ENCODE measurements at regions not wholly inside any gene's neighbourhood (a gene's known extent, or its start where the extent isn't known, plus 50 kb on each side); places are given as distances from the start of the nearest gene placed in this dataset.
A peak's percentile ranks its signal among the peaks of the same experiment; 100 is the strongest.

- TF ChIP-seq EZH2 (IDR thresholded peaks at IDR 0.05; ENCODE audit: insufficient read depth, low read length), result no peak
- TF ChIP-seq, protein P1, sequence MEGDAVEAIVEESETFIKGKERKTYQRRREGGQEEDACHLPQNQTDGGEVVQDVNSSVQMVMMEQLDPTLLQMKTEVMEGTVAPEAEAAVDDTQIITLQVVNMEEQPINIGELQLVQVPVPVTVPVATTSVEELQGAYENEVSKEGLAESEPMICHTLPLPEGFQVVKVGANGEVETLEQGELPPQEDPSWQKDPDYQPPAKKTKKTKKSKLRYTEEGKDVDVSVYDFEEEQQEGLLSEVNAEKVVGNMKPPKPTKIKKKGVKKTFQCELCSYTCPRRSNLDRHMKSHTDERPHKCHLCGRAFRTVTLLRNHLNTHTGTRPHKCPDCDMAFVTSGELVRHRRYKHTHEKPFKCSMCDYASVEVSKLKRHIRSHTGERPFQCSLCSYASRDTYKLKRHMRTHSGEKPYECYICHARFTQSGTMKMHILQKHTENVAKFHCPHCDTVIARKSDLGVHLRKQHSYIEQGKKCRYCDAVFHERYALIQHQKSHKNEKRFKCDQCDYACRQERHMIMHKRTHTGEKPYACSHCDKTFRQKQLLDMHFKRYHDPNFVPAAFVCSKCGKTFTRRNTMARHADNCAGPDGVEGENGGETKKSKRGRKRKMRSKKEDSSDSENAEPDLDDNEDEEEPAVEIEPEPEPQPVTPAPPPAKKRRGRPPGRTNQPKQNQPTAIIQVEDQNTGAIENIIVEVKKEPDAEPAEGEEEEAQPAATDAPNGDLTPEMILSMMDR (IDR thresholded peaks at IDR 0.05; ENCODE audit: insufficient read depth, low read depth, low read length), result no peak
- FAIRE-seq, result no peak
- no peak overlapping the region for H2AFZ ChIP-seq (ENCODE audit: low read depth, low read length)
- H3K27me3 Mint-ChIP-seq (ENCODE audit: low read depth, unreplicated experiment), result no peaks in the 10 kb centered on the region
- H3K4me1 ChIP-seq (ENCODE audit: insufficient read depth, low read length), result peaks cover 2% of the 10 kb centered on the region
- no peaks in the 10 kb centered on the region for H3K36me3 ChIP-seq (ENCODE audit: insufficient read depth, low read length)
- no peaks in the 10 kb centered on the region for H4K20me1 ChIP-seq (ENCODE audit: insufficient read depth, low read length)
- no peaks in the 10 kb centered on the region for H3K36me3 Mint-ChIP-seq (ENCODE audit: low read depth, unreplicated experiment)
- H3K9me3 ChIP-seq (ENCODE audit: insufficient read depth, low read depth, low read length), result no peaks in the 10 kb centered on the region
- no peaks in the 10 kb centered on the region for H3K27me3 ChIP-seq (ENCODE audit: insufficient read depth, low read length)
- H3K9me3 Mint-ChIP-seq (ENCODE audit: unreplicated experiment), result peaks cover 3% of the 10 kb centered on the region
- H3K79me2 ChIP-seq (ENCODE audit: insufficient read depth, low read length), result no peaks in the 10 kb centered on the region
- no peak overlapping the region for H3K9ac ChIP-seq (ENCODE audit: low read length)
- DNase-seq (ENCODE audit: low read depth), result peak; percentile 27
- H3K27ac ChIP-seq (ENCODE audit: low read depth, low read length), result no peak overlapping the region
- H3K27ac Mint-ChIP-seq (ENCODE audit: unreplicated experiment), result no peak overlapping the region
- H3K4me2 ChIP-seq (ENCODE audit: low read length), result peak overlapping the region; percentile 35
- peaks cover 2% of the 10 kb centered on the region for H3K4me1 Mint-ChIP-seq (ENCODE audit: low read depth, unreplicated experiment)
- H3K4me3 Mint-ChIP-seq (ENCODE audit: unreplicated experiment), result no peak overlapping the region
- H3K4me3 ChIP-seq (ENCODE audit: insufficient read depth, low read depth, low read length), result no peak overlapping the region
Observed at GRCh38 chr5:89473196-89473595, 590.2 kb upstream of the MEF2C start.

DNA sequence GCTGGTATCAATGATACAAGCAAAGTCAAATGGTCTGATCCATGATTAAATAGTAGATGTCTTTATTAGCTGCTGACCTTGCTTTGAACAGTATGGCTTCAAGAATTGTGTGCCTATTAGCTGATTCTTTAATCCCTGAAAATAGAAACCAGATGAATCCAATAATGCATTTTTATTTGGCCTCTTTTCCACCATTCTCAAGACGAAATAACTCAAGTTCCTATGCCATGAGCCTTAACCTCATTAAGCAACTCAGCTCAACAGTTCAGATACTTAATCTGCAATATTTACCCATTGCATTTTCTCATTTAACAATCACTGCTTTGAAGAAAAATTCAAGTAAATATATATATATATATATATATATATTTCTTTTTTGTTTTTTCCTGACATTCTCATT, 588.6 kb upstream of the MEF2C start:
- TF ChIP-seq, protein P1 (IDR thresholded peaks at IDR 0.05; ENCODE audit: insufficient read depth, low read depth, low read length), result no peak
- no peak for TF ChIP-seq EZH2 (IDR thresholded peaks at IDR 0.05; ENCODE audit: insufficient read depth, low read length)
- H3K36me3 ChIP-seq (ENCODE audit: insufficient read depth, low read length), result no peaks in the 10 kb centered on the region
- Mint-ChIP-seq H3K36me3 (ENCODE audit: low read depth, unreplicated experiment) (no peaks in the 10 kb centered on the region), H3K27ac (ENCODE audit: unreplicated experiment) (no peak overlapping the region), H3K4me1 (ENCODE audit: low read depth, unreplicated experiment) (peaks cover 2% of the 10 kb centered on the region), H3K27me3 (ENCODE audit: low read depth, unreplicated experiment) (no peaks in the 10 kb centered on the region), H3K4me3 (ENCODE audit: unreplicated experiment) (no peak overlapping the region), H3K9me3 (ENCODE audit: unreplicated experiment) (no peaks in the 10 kb centered on the region)
- H3K9ac ChIP-seq (ENCODE audit: low read length), result no peak overlapping the region
- FAIRE-seq (no peak), DNase-seq (ENCODE audit: low read depth) (peak; percentile 26)
- H4K20me1 ChIP-seq (ENCODE audit: insufficient read depth, low read length), result no peaks in the 10 kb centered on the region
- H3K4me2 ChIP-seq (ENCODE audit: low read length), result no peak overlapping the region
- peaks cover 2% of the 10 kb centered on the region for H3K4me1 ChIP-seq (ENCODE audit: insufficient read depth, low read length)
- H3K27ac ChIP-seq (ENCODE audit: low read depth, low read length), result no peak overlapping the region
- H2AFZ ChIP-seq (ENCODE audit: low read depth, low read length), result no peak overlapping the region
- H3K4me3 ChIP-seq (ENCODE audit: insufficient read depth, low read depth, low read length), result no peak overlapping the region
- no peaks in the 10 kb centered on the region for H3K27me3 ChIP-seq (ENCODE audit: insufficient read depth, low read length)
- no peaks in the 10 kb centered on the region for H3K79me2 ChIP-seq (ENCODE audit: insufficient read depth, low read length)
- H3K9me3 ChIP-seq (ENCODE audit: insufficient read depth, low read depth, low read length), result no peaks in the 10 kb centered on the region

- Histone ChIP-seq H2AFZ (ENCODE audit: low read depth, low read length) (no peak overlapping the region), H3K27ac (ENCODE audit: low read depth, low read length) (no peak overlapping the region), H3K27me3 (ENCODE audit: insufficient read depth, low read length) (no peaks in the 10 kb centered on the region), H3K9me3 (ENCODE audit: insufficient read depth, low read depth, low read length) (no peaks in the 10 kb centered on the region), H3K4me1 (ENCODE audit: insufficient read depth, low read length) (peaks cover 2% of the 10 kb centered on the region), H3K79me2 (ENCODE audit: insufficient read depth, low read length) (no peaks in the 10 kb centered on the region), H3K36me3 (ENCODE audit: insufficient read depth, low read length) (no peaks in the 10 kb centered on the region), H3K9ac (ENCODE audit: low read length) (no peak overlapping the region), H3K4me3 (ENCODE audit: insufficient read depth, low read depth, low read length) (no peak overlapping the region), H3K4me2 (ENCODE audit: low read length) (no peak overlapping the region), H4K20me1 (ENCODE audit: insufficient read depth, low read length) (no peaks in the 10 kb centered on the region)
- FAIRE-seq (no peak), DNase-seq (ENCODE audit: low read depth) (no peak)
- TF ChIP-seq EZH2 (IDR thresholded peaks at IDR 0.05; ENCODE audit: insufficient read depth, low read length), result no peak
- TF ChIP-seq, protein P1 (IDR thresholded peaks at IDR 0.05; ENCODE audit: insufficient read depth, low read depth, low read length), result no peak
- Mint-ChIP-seq H3K4me3 (ENCODE audit: unreplicated experiment) (no peak overlapping the region), H3K36me3 (ENCODE audit: low read depth, unreplicated experiment) (no peaks in the 10 kb centered on the region), H3K27ac (ENCODE audit: unreplicated experiment) (no peak overlapping the region), H3K4me1 (ENCODE audit: low read depth, unreplicated experiment) (peaks cover 2% of the 10 kb centered on the region), H3K27me3 (ENCODE audit: low read depth, unreplicated experiment) (no peaks in the 10 kb centered on the region), H3K9me3 (ENCODE audit: unreplicated experiment) (no peaks in the 10 kb centered on the region)
Observed at GRCh38 chr5:89471115-89471514, 588.1 kb upstream of the MEF2C start.
